Mucosa of descending colon (tissue), 3 donors: ENCODE measurements at regions not wholly inside any gene's neighbourhood (a gene's known extent, or its start where the extent isn't known, plus 50 kb on each side); places are given as distances from the start of the nearest gene placed in this dataset.

Experiments used
- ATAC-seq: fragments of 200-7000 bp; cut with Tn5 transposase; one replicate; pipeline ENCODE4 v1.9.1; 2020; ENCODE audit warnings: mild to moderate bottlenecking, moderate library complexity
- DNase-seq, 3 donors: peaks; one replicate each; pipeline ENCODE4 v3.0.0-alpha.2; 2020
- H3K36me3 ChIP-seq: fragments of 200-600 bp; one replicate; pipeline ENCODE4 v1.8.0; 2021; ENCODE audit warnings: low read depth, mild to moderate bottlenecking
- H3K4me1 ChIP-seq: fragments of 200-600 bp; one replicate; pipeline ENCODE4 v1.8.0; 2021; ENCODE audit warnings: low read depth, mild to moderate bottlenecking
- H3K4me3 ChIP-seq: fragments of 200-600 bp; one replicate; pipeline ENCODE4 v1.8.0; 2021; ENCODE audit warnings: mild to moderate bottlenecking
- H3K9me3 ChIP-seq: fragments of 200-600 bp; one replicate; pipeline ENCODE4 v1.8.0; 2021; ENCODE audit warnings: mild to moderate bottlenecking
- CTCF ChIP-seq: fragments of 200-600 bp; IDR thresholded peaks from one replicate; pipeline ENCODE4 v1.8.0; 2022; ENCODE audit warnings: antibody characterized with exemption, mild to moderate bottlenecking
- intact Hi-C, 2 donors: fragments of 100-400 bp; cut with DNase I in 1 of 2; cut with micrococcal nuclease in 1 of 2; formaldehyde crosslinking; loops; one replicate each; pipeline versions ENCODE4 v1.11.0 to v1.11.1; 2022; cut with DNase I, micrococcal nuclease
- donor health status: DM: no; HTN: no; CAD: no; lungs with moderate emphysema.
- donor health status: DM: no; HTN: no; CAD: no.
- donor health status: DM: no; HTN: yes; CAD: no.

- Histone ChIP-seq H3K9me3 (no peaks in the 10 kb centered on the region), H3K4me3 (no peak overlapping the region), H3K4me1 (no peaks in the 10 kb centered on the region), H3K36me3 (no peaks in the 10 kb centered on the region)
- ATAC-seq (no peak), DNase-seq (no peak)
- intact Hi-C loops: no loop called here
- TF ChIP-seq CTCF: no peak
Measured at GRCh38 chr20:50242548-50242862, 51.9 kb downstream of the CEBPB start.

- Histone ChIP-seq H3K4me3 (no peak overlapping the region), H3K4me1 (no peaks in the 10 kb centered on the region), H3K9me3 (no peaks in the 10 kb centered on the region), H3K36me3 (no peaks in the 10 kb centered on the region)
- TF ChIP-seq CTCF: no peak
- ATAC-seq: peak; percentile 88
- DNase-seq: peak; percentile 71 to 81 (median 80)
- intact Hi-C loops: no loop called here
Measured at GRCh38 chr20:50242863-50243609, 52.4 kb downstream of the CEBPB start.

- DNase-seq: no peak
- Histone ChIP-seq H3K36me3 (no peaks in the 10 kb centered on the region), H3K9me3 (no peaks in the 10 kb centered on the region), H3K4me1 (no peaks in the 10 kb centered on the region), H3K4me3 (no peak overlapping the region)
- intact Hi-C loops: no loop called here
- ATAC-seq: no peak
- no peak for TF ChIP-seq CTCF
Measured at GRCh38 chr20:50243610-50244351, 53.2 kb downstream of the CEBPB start.

GRCh38 chr20:50244352-50245149, 53.9 kb downstream of the CEBPB start:
- intact Hi-C loops: no loop called here
- H3K9me3 ChIP-seq: no peaks in the 10 kb centered on the region
- H3K36me3 ChIP-seq: no peaks in the 10 kb centered on the region
- H3K4me1 ChIP-seq: peaks cover 3% of the 10 kb centered on the region
- DNase-seq (no peak), ATAC-seq (peak; percentile 39)
- H3K4me3 ChIP-seq: no peak overlapping the region
- TF ChIP-seq CTCF: no peak

GRCh38 chr20:50245498-50246366, 55.1 kb downstream of the CEBPB start:
- no peaks in the 10 kb centered on the region for H3K9me3 ChIP-seq
- intact Hi-C loops: no loop called here
- no peak for TF ChIP-seq CTCF
- no peaks in the 10 kb centered on the region for H3K36me3 ChIP-seq
- peaks cover 4% of the 10 kb centered on the region for H3K4me1 ChIP-seq
- no peak overlapping the region for H3K4me3 ChIP-seq
- no peak for DNase-seq
- ATAC-seq: no peak
